ENCODE measurements at regions not wholly inside any gene's neighbourhood (a gene's known extent, or its start where the extent isn't known, plus 50 kb on each side); places are given as distances from the start of the nearest gene placed in this dataset.
"Not testable (repeated sequence)": the region's sequence is repeated elsewhere in the genome, so short reads cannot be mapped to it uniquely, and the experiment has no call there.

DNA sequence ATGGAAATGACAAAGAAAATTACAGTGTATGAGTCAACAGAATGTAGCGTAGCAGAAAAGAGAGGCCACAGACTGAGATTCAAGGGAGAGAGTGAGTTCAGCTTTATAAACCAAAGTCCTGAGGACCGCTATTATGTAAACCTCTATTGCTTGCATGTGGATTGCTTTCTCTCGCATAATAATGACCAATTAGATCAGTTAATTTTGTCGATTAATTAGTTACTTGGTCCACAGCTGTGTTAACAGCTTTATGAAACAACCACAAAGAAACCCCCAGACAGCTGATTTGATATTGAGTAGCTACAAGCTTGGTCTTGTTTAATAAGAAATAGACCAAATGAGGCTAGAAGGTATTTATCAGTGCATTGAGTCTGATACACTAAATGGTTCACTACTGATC is 291.8 kb upstream of the ERCC4 start:
- ATAC-seq (ENCODE audit: low read depth in 2 of 2) = no peak
- Mint-ChIP-seq H3K27ac (no peak overlapping the region), H3K4me1 (no peaks in the 10 kb centered on the region), H3K27me3 (no peaks in the 10 kb centered on the region), H3K9me3 (no peaks in the 10 kb centered on the region), H3K4me3 (no peak overlapping the region), H3K36me3 (no peaks in the 10 kb centered on the region)
- Histone ChIP-seq H3K27me3 (ENCODE audit: control insufficient read depth, insufficient read depth, low read length) (no peaks in the 10 kb centered on the region), H3K4me1 (ENCODE audit: control insufficient read depth, insufficient read depth, low read length, poor library complexity, severe bottlenecking) (no peaks in the 10 kb centered on the region), H3K36me3 (ENCODE audit: control insufficient read depth, insufficient read depth, low read length) (no peaks in the 10 kb centered on the region), H3K9me3 (ENCODE audit: control insufficient read depth in 2 of 2, low read length in 2 of 2) (no peaks in the 10 kb centered on the region), H3K27ac (ENCODE audit: insufficient read depth, low read length, poor library complexity, severe bottlenecking) (no peak overlapping the region), H3K4me3 (ENCODE audit: low read depth, low read length) (no peak overlapping the region)
- no peak for DNase-seq

DNA sequence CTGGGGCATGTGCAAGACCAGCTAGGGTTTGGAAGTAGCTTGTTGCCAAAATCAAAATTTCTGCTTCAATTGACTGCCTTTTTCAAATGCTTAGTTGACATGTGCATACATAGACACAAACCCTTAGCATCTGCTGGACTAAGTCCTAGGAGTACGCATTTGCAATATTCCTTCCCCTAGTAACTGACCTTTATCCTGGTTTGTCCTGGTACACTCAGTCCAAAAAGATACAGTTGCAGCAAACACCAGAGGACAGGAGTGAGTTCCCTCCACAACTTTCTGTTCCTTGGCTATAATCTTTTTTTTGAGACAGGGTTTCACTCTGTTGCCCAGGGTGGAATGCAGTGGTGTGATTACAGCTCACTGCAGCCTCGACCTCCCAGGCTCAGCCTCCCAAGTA is 290.2 kb upstream of the ERCC4 start:
- H3K4me3 ChIP-seq (ENCODE audit: low read depth, low read length) = no peak overlapping the region
- no peaks in the 10 kb centered on the region for H3K4me1 ChIP-seq (ENCODE audit: control insufficient read depth, insufficient read depth, low read length, poor library complexity, severe bottlenecking)
- no peaks in the 10 kb centered on the region for H3K9me3 ChIP-seq (ENCODE audit: control insufficient read depth in 2 of 2, low read length in 2 of 2)
- H3K27me3 Mint-ChIP-seq = no peaks in the 10 kb centered on the region
- no peaks in the 10 kb centered on the region for H3K9me3 Mint-ChIP-seq
- no peak for ATAC-seq (ENCODE audit: low read depth in 2 of 2)
- no peak for DNase-seq
- no peaks in the 10 kb centered on the region for H3K4me1 Mint-ChIP-seq
- H3K27ac ChIP-seq (ENCODE audit: insufficient read depth, low read length, poor library complexity, severe bottlenecking) = no peak overlapping the region
- no peaks in the 10 kb centered on the region for H3K36me3 ChIP-seq (ENCODE audit: control insufficient read depth, insufficient read depth, low read length)
- H3K27me3 ChIP-seq (ENCODE audit: control insufficient read depth, insufficient read depth, low read length) = no peaks in the 10 kb centered on the region
- H3K36me3 Mint-ChIP-seq = no peaks in the 10 kb centered on the region
- H3K4me3 Mint-ChIP-seq = no peak overlapping the region
- no peak overlapping the region for H3K27ac Mint-ChIP-seq

- H3K27me3 Mint-ChIP-seq = no peaks in the 10 kb centered on the region
- H3K27ac Mint-ChIP-seq = no peak overlapping the region
- no peak overlapping the region for H3K4me3 ChIP-seq (ENCODE audit: low read depth, low read length)
- no peaks in the 10 kb centered on the region for H3K36me3 ChIP-seq (ENCODE audit: control insufficient read depth, insufficient read depth, low read length)
- H3K27me3 ChIP-seq (ENCODE audit: control insufficient read depth, insufficient read depth, low read length) = no peaks in the 10 kb centered on the region
- no peak overlapping the region for H3K27ac ChIP-seq (ENCODE audit: insufficient read depth, low read length, poor library complexity, severe bottlenecking)
- no peaks in the 10 kb centered on the region for H3K9me3 Mint-ChIP-seq
- no peaks in the 10 kb centered on the region for H3K9me3 ChIP-seq (ENCODE audit: control insufficient read depth in 2 of 2, low read length in 2 of 2)
- no peak for ATAC-seq (ENCODE audit: low read depth in 2 of 2)
- H3K36me3 Mint-ChIP-seq = no peaks in the 10 kb centered on the region
- DNase-seq = no peak
- no peaks in the 10 kb centered on the region for H3K4me1 ChIP-seq (ENCODE audit: control insufficient read depth, insufficient read depth, low read length, poor library complexity, severe bottlenecking)
- H3K4me3 Mint-ChIP-seq = no peak overlapping the region
- no peaks in the 10 kb centered on the region for H3K4me1 Mint-ChIP-seq
Measured at GRCh38 chr16:13630374-13630773, 289.6 kb upstream of the ERCC4 start.

DNA sequence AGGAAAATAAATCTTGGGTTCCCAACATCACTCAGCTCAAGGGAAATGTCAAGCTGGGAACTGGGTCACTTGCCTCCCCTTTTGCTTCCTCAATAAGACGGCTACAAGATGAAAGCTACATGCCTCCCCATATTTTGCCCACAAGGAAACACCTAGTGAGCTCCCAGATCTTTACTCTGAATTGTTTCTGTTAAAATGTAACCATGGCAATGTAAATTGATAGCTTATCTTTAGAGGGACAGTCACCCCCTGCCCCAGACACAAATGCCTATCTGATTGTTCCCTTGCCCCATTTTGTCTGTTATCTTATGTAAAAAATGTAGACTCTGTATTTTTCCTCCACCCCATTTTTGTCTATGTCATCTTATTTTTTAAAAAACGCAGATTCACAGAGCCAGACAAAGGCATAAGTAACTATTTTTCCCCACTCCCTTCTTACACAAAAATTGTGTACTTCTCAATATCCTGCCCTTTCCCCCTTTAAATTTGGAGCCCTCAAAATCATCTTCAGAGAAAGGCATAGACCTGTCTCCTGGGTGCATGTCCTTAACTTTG is 288.7 kb upstream of the ERCC4 start:
- Mint-ChIP-seq H3K4me3 (no peak overlapping the region), H3K4me1 (no peaks in the 10 kb centered on the region)
- ATAC-seq (ENCODE audit: low read depth in 2 of 2) = no peak

GRCh38 chr16:13631916-13632315 is 288.0 kb upstream of the ERCC4 start:
- no peak overlapping the region for H3K4me3 ChIP-seq (ENCODE audit: low read depth, low read length)
- Mint-ChIP-seq H3K27me3 (no peaks in the 10 kb centered on the region), H3K4me1 (no peaks in the 10 kb centered on the region), H3K27ac (no peak overlapping the region), H3K9me3 (peaks cover 0 to 4% (median 2%) of the 10 kb centered on the region in 7 donors), H3K4me3 (no peak overlapping the region), H3K36me3 (no peaks in the 10 kb centered on the region)
- DNase-seq = no peak
- H3K27ac ChIP-seq (ENCODE audit: insufficient read depth, low read length, poor library complexity, severe bottlenecking) = no peak overlapping the region
- no peaks in the 10 kb centered on the region for H3K4me1 ChIP-seq (ENCODE audit: control insufficient read depth, insufficient read depth, low read length, poor library complexity, severe bottlenecking)
- ATAC-seq (ENCODE audit: low read depth in 2 of 2) = no peak
- no peaks in the 10 kb centered on the region for H3K27me3 ChIP-seq (ENCODE audit: control insufficient read depth, insufficient read depth, low read length)
- H3K9me3 ChIP-seq (ENCODE audit: control insufficient read depth in 2 of 2, low read length in 2 of 2) = no peaks in the 10 kb centered on the region
- no peaks in the 10 kb centered on the region for H3K36me3 ChIP-seq (ENCODE audit: control insufficient read depth, insufficient read depth, low read length)

More for the DNA sequence above, 288.7 kb upstream of the ERCC4 start:
- Histone ChIP-seq H3K36me3 (ENCODE audit: control insufficient read depth, insufficient read depth, low read length) (no peaks in the 10 kb centered on the region), H3K27me3 (ENCODE audit: control insufficient read depth, insufficient read depth, low read length) (no peaks in the 10 kb centered on the region), H3K27ac (ENCODE audit: insufficient read depth, low read length, poor library complexity, severe bottlenecking) (no peak overlapping the region), H3K9me3 (ENCODE audit: control insufficient read depth in 2 of 2, low read length in 2 of 2) (no peaks in the 10 kb centered on the region), H3K4me1 (ENCODE audit: control insufficient read depth, insufficient read depth, low read length, poor library complexity, severe bottlenecking) (no peaks in the 10 kb centered on the region), H3K4me3 (ENCODE audit: low read depth, low read length) (no peak overlapping the region)
- Mint-ChIP-seq H3K27ac (no peak overlapping the region), H3K36me3 (no peaks in the 10 kb centered on the region), H3K27me3 (no peaks in the 10 kb centered on the region), H3K9me3 (peaks cover 0 to 2% (median 0%) of the 10 kb centered on the region in 7 donors)
- DNase-seq = no peak

GRCh38 chr16:13632504-13632903 is 287.4 kb upstream of the ERCC4 start:
- not testable (repeated sequence) for H3K27ac Mint-ChIP-seq; H3K9me3 ChIP-seq (ENCODE audit: control insufficient read depth in 2 of 2, low read length in 2 of 2); H3K36me3 Mint-ChIP-seq; H3K4me1 ChIP-seq (ENCODE audit: control insufficient read depth, insufficient read depth, low read length, poor library complexity, severe bottlenecking); H3K27me3 Mint-ChIP-seq; H3K4me3 ChIP-seq (ENCODE audit: low read depth, low read length); H3K27ac ChIP-seq (ENCODE audit: insufficient read depth, low read length, poor library complexity, severe bottlenecking); ATAC-seq (ENCODE audit: low read depth in 2 of 2); H3K27me3 ChIP-seq (ENCODE audit: control insufficient read depth, insufficient read depth, low read length); DNase-seq; H3K9me3 Mint-ChIP-seq; H3K36me3 ChIP-seq (ENCODE audit: control insufficient read depth, insufficient read depth, low read length); H3K4me1 Mint-ChIP-seq; H3K4me3 Mint-ChIP-seq

GRCh38 chr16:13633391-13633861 is 286.5 kb upstream of the ERCC4 start:
- Histone ChIP-seq H3K36me3 (ENCODE audit: control insufficient read depth, insufficient read depth, low read length) (no peaks in the 10 kb centered on the region), H3K27ac (ENCODE audit: insufficient read depth, low read length, poor library complexity, severe bottlenecking) (no peak overlapping the region), H3K4me1 (ENCODE audit: control insufficient read depth, insufficient read depth, low read length, poor library complexity, severe bottlenecking) (no peaks in the 10 kb centered on the region), H3K9me3 (ENCODE audit: control insufficient read depth in 2 of 2, low read length in 2 of 2) (no peaks in the 10 kb centered on the region), H3K27me3 (ENCODE audit: control insufficient read depth, insufficient read depth, low read length) (no peaks in the 10 kb centered on the region), H3K4me3 (ENCODE audit: low read depth, low read length) (no peak overlapping the region)
- H3K27ac Mint-ChIP-seq = no peak overlapping the region
- no peaks in the 10 kb centered on the region for H3K36me3 Mint-ChIP-seq
- no peaks in the 10 kb centered on the region for H3K27me3 Mint-ChIP-seq
- no peaks in the 10 kb centered on the region for H3K4me1 Mint-ChIP-seq
- DNase-seq (no peak), ATAC-seq (ENCODE audit: low read depth in 2 of 2) (no peak)
- H3K4me3 Mint-ChIP-seq = no peak overlapping the region
- peaks cover 0 to 6% (median 2%) of the 10 kb centered on the region in 7 donors for H3K9me3 Mint-ChIP-seq

- Mint-ChIP-seq H3K4me1 (no peaks in the 10 kb centered on the region), H3K27ac (no peak overlapping the region), H3K9me3 (peaks cover 0 to 6% (median 2%) of the 10 kb centered on the region in 7 donors), H3K36me3 (no peaks in the 10 kb centered on the region), H3K27me3 (no peaks in the 10 kb centered on the region), H3K4me3 (no peak overlapping the region)
- no peaks in the 10 kb centered on the region for H3K9me3 ChIP-seq (ENCODE audit: control insufficient read depth in 2 of 2, low read length in 2 of 2)
- no peaks in the 10 kb centered on the region for H3K27me3 ChIP-seq (ENCODE audit: control insufficient read depth, insufficient read depth, low read length)
- H3K27ac ChIP-seq (ENCODE audit: insufficient read depth, low read length, poor library complexity, severe bottlenecking) = no peak overlapping the region
- no peaks in the 10 kb centered on the region for H3K4me1 ChIP-seq (ENCODE audit: control insufficient read depth, insufficient read depth, low read length, poor library complexity, severe bottlenecking)
- H3K4me3 ChIP-seq (ENCODE audit: low read depth, low read length) = no peak overlapping the region
- DNase-seq (no peak), ATAC-seq (ENCODE audit: low read depth in 2 of 2) (no peak)
- no peaks in the 10 kb centered on the region for H3K36me3 ChIP-seq (ENCODE audit: control insufficient read depth, insufficient read depth, low read length)
Measured at GRCh38 chr16:13634253-13634652, 285.7 kb upstream of the ERCC4 start.
